GM12875 (cell line): ENCODE measurements at regions not wholly inside any gene's neighbourhood (a gene's known extent, or its start where the extent isn't known, plus 50 kb on each side); places are given as distances from the start of the nearest gene placed in this dataset.

Source experiments
- H3K4me3 ChIP-seq: one replicate; pipeline ENCODE4 v1.5.1; 2011; ENCODE audit warnings: low read depth, low read length, control low read depth
- CTCF ChIP-seq: IDR thresholded peaks from 2 replicates; pipeline ENCODE4 v1.5.1; 2011; ENCODE audit warnings: low read depth, mild to moderate bottlenecking, control low read depth, inconsistent platforms, low read length, moderate library complexity, borderline replicate concordance; ENCODE audit not compliant: insufficient read depth

DNA sequence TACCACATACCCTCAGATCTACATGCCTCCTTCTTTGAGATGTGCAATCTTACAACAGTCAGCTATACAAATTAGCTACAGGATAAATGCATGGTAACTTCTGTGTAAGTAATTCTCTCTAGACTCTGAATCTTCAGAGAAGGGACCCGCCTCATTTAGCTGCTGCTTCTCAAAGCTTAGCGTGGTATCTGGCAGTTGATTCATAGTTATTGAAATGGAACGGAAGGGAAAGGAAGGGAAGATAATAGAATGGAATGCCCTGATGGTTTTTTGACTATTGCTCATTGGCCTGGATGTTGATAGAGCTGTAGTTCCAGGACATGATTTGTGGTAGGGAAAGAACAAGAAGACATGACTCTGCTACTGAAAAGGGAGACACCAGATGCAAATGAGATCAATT is 498.1 kb upstream of the CRIM1 start:
- no peak overlapping the region for H3K4me3 ChIP-seq
- TF ChIP-seq CTCF = no peak

DNA sequence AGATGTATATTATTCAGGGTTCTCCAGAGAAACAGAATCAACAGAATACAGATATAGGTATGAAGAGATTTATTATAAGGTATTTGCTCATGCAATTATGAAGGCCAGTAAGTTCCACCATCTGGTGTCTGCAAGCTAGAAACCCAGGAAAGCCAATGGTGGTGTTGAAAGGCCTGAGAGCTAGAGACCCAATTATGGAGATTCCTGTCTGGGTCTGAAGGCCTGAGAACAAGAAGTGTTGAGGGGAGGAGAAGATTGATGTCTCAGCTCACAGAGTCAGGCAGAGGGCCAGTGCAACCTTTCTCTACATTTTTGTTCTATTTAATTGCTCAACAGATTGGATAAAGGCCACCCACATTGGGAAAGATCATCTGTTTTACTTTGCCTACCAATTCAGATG is 524.2 kb upstream of the CRIM1 start:
- TF ChIP-seq CTCF = no peak
- H3K4me3 ChIP-seq = no peak overlapping the region

DNA sequence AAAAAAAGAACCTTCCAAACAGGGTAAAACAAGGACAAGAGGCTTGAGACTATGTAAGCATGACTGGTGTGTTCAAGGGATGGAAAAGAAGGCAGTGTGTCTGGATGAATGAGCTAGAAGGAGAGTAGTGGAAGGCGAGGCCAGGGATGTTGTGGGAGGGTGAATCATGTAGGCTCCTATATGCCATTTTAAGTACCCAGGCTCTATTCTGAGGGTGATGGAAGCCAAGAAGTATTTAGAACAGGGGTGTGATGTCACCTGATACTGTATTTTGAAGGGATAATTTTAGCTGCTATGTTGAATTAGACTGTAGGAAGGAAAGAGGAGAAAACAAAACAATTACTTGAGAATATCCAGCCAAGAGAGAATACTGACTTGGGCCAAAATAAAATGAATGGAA is 524.7 kb upstream of the CRIM1 start:
- H3K4me3 ChIP-seq = no peak overlapping the region
- TF ChIP-seq CTCF = no peak

- TF ChIP-seq CTCF = no peak
- no peak overlapping the region for H3K4me3 ChIP-seq
Observed at GRCh38 chr2:35827086-35827485, 528.5 kb upstream of the CRIM1 start.

- TF ChIP-seq CTCF = no peak
- H3K4me3 ChIP-seq = no peak overlapping the region
Observed at GRCh38 chr2:35822716-35823115, 532.9 kb upstream of the CRIM1 start.

- TF ChIP-seq CTCF = no peak
Observed at GRCh38 chr2:35821675-35822074, 533.9 kb upstream of the CRIM1 start.

DNA sequence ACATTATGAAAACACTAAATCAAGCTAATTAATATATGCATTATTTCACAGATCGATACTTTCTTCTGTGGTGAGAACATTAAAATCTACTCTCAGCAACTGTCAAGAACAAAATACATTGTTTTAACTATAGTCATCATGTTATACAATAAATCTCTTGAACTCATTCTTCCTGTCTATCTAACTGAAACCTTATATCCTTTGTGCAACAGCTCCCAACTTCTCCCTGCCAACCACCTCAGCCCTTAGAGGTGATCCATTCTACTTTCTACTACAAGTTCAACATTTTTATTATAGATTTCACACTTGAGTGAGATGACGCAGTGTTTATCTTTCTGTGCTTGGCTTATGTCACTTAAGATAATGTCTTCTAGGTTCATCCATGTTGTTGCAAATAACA is 535.2 kb upstream of the CRIM1 start:
- no peak overlapping the region for H3K4me3 ChIP-seq
- no peak for TF ChIP-seq CTCF

More at GRCh38 chr2:35821675-35822074, 533.9 kb upstream of the CRIM1 start:
- H3K4me3 ChIP-seq = no peak overlapping the region
